Kidney epithelial cell (primary cell): ENCODE measurements at regions not wholly inside any gene's neighbourhood (a gene's known extent, or its start where the extent isn't known, plus 50 kb on each side); places are given as distances from the start of the nearest gene placed in this dataset.
"Not testable (repeated sequence)": the region's sequence is repeated elsewhere in the genome, so short reads cannot be mapped to it uniquely, and the experiment has no call there.

Experiments used
- DNase-seq: peaks from one replicate; pipeline ENCODE4 v3.0.0-alpha.2; 2010; ENCODE audit warnings: low read depth
- H3K27me3 ChIP-seq: 2 replicates; pipeline ENCODE4 v1.6.0; 2011; ENCODE audit warnings: low read length; ENCODE audit not compliant: control insufficient read depth, insufficient read depth
- H3K36me3 ChIP-seq: 2 replicates; pipeline ENCODE4 v1.5.1; 2011; ENCODE audit warnings: low read length; ENCODE audit not compliant: control insufficient read depth, insufficient read depth
- H3K4me3 ChIP-seq: 2 replicates; pipeline ENCODE4 v1.5.1; 2011; ENCODE audit warnings: low read depth, mild to moderate bottlenecking, control low read depth, low read length
- TF ChIP-seq, protein P1 (sequence below): IDR thresholded peaks from 2 replicates; pipeline ENCODE4 v1.5.1; 2011; ENCODE audit warnings: mild to moderate bottlenecking, moderate library complexity, low read length, control low read depth, inconsistent platforms; ENCODE audit not compliant: insufficient read depth, poor library complexity, severe bottlenecking

DNA sequence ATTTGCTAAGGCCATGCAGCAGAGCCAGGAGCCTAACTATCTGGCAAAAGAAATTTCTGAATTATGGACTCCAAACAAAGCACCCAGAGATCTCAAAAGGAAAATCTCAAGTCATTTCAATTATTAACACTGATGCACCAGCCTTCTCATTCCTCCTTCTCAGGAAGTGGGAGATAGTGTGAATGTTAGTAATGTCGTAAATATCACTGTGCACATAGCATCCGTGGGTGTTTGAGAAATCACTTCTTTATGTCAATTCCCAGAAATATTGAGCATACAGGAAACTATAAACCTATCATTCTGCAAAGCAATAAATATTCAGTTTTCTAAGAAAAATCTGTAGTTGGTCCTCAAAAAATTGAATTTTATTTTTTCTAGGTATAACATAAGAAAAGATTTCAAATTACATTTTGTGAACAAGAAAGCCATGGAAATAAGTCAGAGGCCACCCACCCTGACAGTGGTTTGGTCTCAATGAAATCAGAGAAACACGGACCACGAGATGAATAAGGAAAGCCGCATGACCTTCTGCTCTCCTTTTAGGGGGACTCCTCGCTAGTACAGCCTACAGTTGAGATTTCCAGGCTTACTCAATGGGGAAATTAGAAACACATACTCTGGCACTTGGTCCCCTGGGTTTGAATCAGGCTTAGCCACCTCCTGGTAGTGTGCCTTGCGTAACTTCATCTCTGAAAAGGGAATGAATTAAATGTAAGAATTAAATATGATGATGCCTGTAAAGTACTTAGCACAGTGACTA is 120.6 kb downstream of the DIRAS2 start:
- Histone ChIP-seq H3K4me3 (no peak overlapping the region), H3K36me3 (no peaks in the 10 kb centered on the region), H3K27me3 (no peaks in the 10 kb centered on the region)
- TF ChIP-seq, protein P1, sequence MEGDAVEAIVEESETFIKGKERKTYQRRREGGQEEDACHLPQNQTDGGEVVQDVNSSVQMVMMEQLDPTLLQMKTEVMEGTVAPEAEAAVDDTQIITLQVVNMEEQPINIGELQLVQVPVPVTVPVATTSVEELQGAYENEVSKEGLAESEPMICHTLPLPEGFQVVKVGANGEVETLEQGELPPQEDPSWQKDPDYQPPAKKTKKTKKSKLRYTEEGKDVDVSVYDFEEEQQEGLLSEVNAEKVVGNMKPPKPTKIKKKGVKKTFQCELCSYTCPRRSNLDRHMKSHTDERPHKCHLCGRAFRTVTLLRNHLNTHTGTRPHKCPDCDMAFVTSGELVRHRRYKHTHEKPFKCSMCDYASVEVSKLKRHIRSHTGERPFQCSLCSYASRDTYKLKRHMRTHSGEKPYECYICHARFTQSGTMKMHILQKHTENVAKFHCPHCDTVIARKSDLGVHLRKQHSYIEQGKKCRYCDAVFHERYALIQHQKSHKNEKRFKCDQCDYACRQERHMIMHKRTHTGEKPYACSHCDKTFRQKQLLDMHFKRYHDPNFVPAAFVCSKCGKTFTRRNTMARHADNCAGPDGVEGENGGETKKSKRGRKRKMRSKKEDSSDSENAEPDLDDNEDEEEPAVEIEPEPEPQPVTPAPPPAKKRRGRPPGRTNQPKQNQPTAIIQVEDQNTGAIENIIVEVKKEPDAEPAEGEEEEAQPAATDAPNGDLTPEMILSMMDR: no peak
- no peak for DNase-seq

DNA sequence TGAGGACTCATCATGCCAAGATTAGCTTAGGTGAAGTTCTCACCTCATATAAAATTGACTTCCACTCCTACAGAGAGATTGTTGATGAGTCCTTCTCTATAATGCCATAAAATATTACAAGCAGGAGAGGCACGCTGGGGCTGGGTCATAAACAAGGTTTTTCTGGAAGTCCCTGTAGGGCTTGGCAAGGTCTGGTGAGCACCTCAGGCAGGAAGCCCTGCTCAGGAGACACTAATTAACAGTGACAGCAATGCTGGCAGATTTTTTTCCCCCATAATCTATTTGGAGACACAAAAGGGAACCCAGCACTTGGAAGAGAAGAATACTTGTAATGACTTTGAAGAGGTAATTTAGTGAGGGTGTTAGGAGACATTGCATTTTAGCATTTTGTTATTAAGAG is 118.7 kb downstream of the DIRAS2 start:
- H3K36me3 ChIP-seq: no peaks in the 10 kb centered on the region
- TF ChIP-seq, protein P1: no peak
- DNase-seq: no peak
- no peaks in the 10 kb centered on the region for H3K27me3 ChIP-seq
- no peak overlapping the region for H3K4me3 ChIP-seq

DNA sequence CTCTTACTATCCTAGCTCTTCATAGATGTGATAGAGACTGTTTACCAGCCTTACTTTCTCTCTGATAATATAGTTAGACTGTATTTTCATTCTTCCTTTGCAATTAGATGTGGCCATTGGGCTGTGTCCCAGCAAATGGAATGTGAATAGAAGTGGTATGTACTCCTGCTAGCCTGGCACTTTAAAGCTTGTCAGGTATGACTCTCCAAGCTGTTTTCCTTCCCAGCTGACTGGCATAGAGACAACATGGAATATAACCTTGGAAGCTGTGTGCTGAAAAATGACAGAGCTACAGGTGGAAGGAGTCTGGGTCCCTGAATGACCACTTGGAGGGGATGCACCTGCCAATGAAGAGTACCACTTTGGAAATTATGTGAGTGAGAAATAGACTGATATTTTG is 116.2 kb downstream of the DIRAS2 start:
- no peak overlapping the region for H3K4me3 ChIP-seq
- DNase-seq: no peak
- TF ChIP-seq, protein P1: no peak
- no peaks in the 10 kb centered on the region for H3K27me3 ChIP-seq
- no peaks in the 10 kb centered on the region for H3K36me3 ChIP-seq

DNA sequence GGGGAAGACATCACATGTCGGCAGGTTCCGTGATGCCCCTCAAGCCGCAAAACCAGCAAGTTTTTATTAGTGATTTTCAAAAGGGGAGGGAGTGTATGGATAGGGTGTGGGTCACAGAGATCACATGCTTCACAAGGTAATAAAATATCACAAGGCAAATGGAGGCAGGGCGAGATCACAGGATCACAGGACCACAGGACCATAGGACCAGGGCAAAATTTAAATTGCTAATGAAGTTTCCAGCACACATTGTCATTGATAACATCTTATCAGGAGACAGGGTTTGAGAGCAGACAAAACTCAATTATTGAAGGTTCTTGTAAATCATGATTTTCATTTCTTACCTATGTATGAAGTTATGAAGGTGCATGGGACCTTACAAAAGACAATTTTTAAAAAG is 106.5 kb downstream of the DIRAS2 start:
- not testable (repeated sequence) for H3K27me3 ChIP-seq, H3K36me3 ChIP-seq, DNase-seq, H3K4me3 ChIP-seq

DNA sequence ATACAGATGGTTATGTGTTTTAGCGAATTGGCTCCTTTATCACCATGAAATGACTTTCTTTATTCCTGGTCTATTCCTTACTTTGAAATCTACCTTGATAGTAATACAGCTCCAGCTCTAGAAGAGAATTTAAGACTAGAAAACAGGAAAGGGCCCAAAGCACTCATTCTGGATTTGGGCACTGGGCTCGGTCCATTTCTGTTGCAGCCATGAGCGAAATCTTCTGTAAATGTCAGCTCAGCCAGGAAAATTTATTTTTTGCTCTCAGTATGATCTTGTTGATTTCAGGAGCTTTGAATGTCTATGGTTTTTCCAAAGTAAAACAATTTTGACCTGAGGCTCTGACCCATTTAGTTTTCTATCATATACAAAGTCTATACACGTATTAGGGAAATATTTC is 104.1 kb downstream of the DIRAS2 start:
- no peaks in the 10 kb centered on the region for H3K27me3 ChIP-seq
- no peak for DNase-seq
- TF ChIP-seq, protein P1: no peak
- no peaks in the 10 kb centered on the region for H3K36me3 ChIP-seq
- no peak overlapping the region for H3K4me3 ChIP-seq

DNA sequence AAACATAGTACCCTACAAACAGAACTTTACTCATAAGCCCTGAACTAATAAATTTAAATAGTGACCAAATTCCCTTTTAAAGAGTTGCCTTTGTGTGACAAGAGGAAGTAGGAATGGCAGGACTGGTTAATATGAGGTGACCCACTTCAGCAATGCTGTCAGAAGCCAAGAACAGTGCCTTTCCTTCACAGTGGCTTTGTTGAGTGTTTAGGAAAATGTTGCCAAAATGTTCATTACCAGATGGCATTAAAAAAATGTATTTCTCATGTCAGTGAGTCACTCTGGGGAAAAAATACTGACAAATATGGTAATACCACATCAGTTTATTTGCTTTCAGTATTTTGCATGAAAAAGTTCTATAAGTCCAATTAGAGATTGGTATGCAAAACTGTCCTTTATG is 103.3 kb downstream of the DIRAS2 start:
- Histone ChIP-seq H3K4me3 (no peak overlapping the region), H3K27me3 (no peaks in the 10 kb centered on the region), H3K36me3 (no peaks in the 10 kb centered on the region)
- TF ChIP-seq, protein P1: no peak
- DNase-seq: no peak
